H1 (cell line): ENCODE measurements at regions not wholly inside any gene's neighbourhood (a gene's known extent, or its start where the extent isn't known, plus 50 kb on each side); places are given as distances from the start of the nearest gene placed in this dataset.

Experiments used
- CTCF ChIA-PET: fragments of 300-600 bp; sonication (Branson Sonifier 250); formaldehyde crosslinking; loops from one replicate; lab custom pipeline; 2021; ENCODE audit not compliant: partially characterized antibody; lab: Charles Lee
- POLR2A ChIA-PET: fragments of 300-600 bp; sonication (Branson Sonifier 250); formaldehyde crosslinking; loops from one replicate; lab custom pipeline; 2021; ENCODE audit warnings: inconsistent platforms; ENCODE audit not compliant: partially characterized antibody; lab: Charles Lee
- DNase-seq, 2 experiments: peaks; one replicate each; pipeline versions ENCODE4 v3.0.0 to v3.0.0-alpha.2; 2010 to 2022; ENCODE audit warnings: low spot score in 2 of 2, low read depth in 1 of 2, mixed read lengths in 1 of 2
- FAIRE-seq: peaks from 2 replicates; lab custom pipeline; 2011; peaks lifted over from hg19 to GRCh38; lab: Jason Lieb, UNC
- H2AFZ ChIP-seq: 2 replicates; pipeline ENCODE4 v1.8.1; 2012; ENCODE audit warnings: low read length, inconsistent platforms
- H2AK5ac ChIP-seq: 2 replicates; pipeline ENCODE4 v1.6.1; 2013; ENCODE audit warnings: low read depth, low read length
- H2BK120ac ChIP-seq: replicated peaks from 2 replicates; pipeline ENCODE3; 2013; ENCODE audit warnings: low read depth, low read length, inconsistent platforms
- H2BK12ac ChIP-seq: 2 replicates; pipeline ENCODE4 v1.6.1; 2013; ENCODE audit warnings: low read depth, low read length
- H2BK15ac ChIP-seq: 2 replicates; pipeline ENCODE4 v1.6.1; 2013; ENCODE audit warnings: low read length
- H2BK20ac ChIP-seq: 2 replicates; pipeline ENCODE4 v1.6.1; 2013; ENCODE audit warnings: low read length
- H2BK5ac ChIP-seq: 2 replicates; pipeline ENCODE4 v1.6.1; 2013; ENCODE audit warnings: low read depth, low read length
- H3K14ac ChIP-seq: 2 replicates; pipeline ENCODE4 v1.6.1; 2013; ENCODE audit warnings: inconsistent platforms; ENCODE audit not compliant: insufficient read length
- H3K18ac ChIP-seq: 2 replicates; pipeline ENCODE4 v1.6.1; 2013; ENCODE audit warnings: low read length; ENCODE audit errors: extremely low read depth
- H3K23ac ChIP-seq: 2 replicates; pipeline ENCODE4 v1.6.1; 2013; ENCODE audit warnings: inconsistent platforms; ENCODE audit not compliant: insufficient read length
- H3K23me2 ChIP-seq: 2 replicates; pipeline ENCODE4 v1.6.1; 2013; ENCODE audit warnings: low read depth, low read length
- H3K27ac ChIP-seq: 2 replicates; pipeline ENCODE4 v1.6.1; 2011; ENCODE audit warnings: low read depth, low read length, inconsistent platforms
- H3K27me3 ChIP-seq, 4 experiments: replicated peaks in 1 of 4; 1 replicate in 1 of 4; 2 replicates in 3 of 4; pipeline versions ENCODE4 v1.6.1 to v1.8.1; 2011 to 2013; ENCODE audit warnings: low read length in 3 of 4, mild to moderate bottlenecking in 3 of 4, inconsistent platforms in 2 of 4, mixed read lengths in 2 of 4, moderate library complexity in 1 of 4; ENCODE audit not compliant: control insufficient read depth in 3 of 4, insufficient read depth in 3 of 4; ENCODE audit errors: extremely low read depth in 1 of 4
- H3K36me3 ChIP-seq, 4 experiments: 2 replicates each; pipeline versions ENCODE4 v1.6.1 to v1.8.1; 2011 to 2013; ENCODE audit warnings: mild to moderate bottlenecking in 4 of 4, low read length in 3 of 4, moderate library complexity in 2 of 4, control low read depth in 1 of 4, inconsistent platforms in 1 of 4; ENCODE audit not compliant: insufficient read depth in 4 of 4, control insufficient read depth in 2 of 4
- H3K4ac ChIP-seq: replicated peaks from 2 replicates; pipeline ENCODE3; 2013; ENCODE audit warnings: low read length, low read depth, mixed read lengths, inconsistent platforms; ENCODE audit not compliant: insufficient read length
- H3K4me1 ChIP-seq, 4 experiments: replicated peaks in 1 of 4; 1 replicate in 1 of 4; 2 replicates in 3 of 4; pipeline versions ENCODE4 v1.6.1 to v1.8.1; 2011 to 2013; ENCODE audit warnings: low read length in 3 of 4, inconsistent platforms in 2 of 4, mixed read lengths in 1 of 4; ENCODE audit not compliant: insufficient read depth in 4 of 4, control insufficient read depth in 3 of 4
- H3K4me2 ChIP-seq, 2 experiments: 2 replicates each; pipeline versions ENCODE4 v1.6.1 to v1.8.1; 2011 to 2013; ENCODE audit warnings: low read depth in 2 of 2, low read length in 2 of 2, control low read depth in 1 of 2, inconsistent platforms in 1 of 2, mild to moderate bottlenecking in 1 of 2; ENCODE audit not compliant: insufficient read depth in 1 of 2
- H3K4me3 ChIP-seq, 4 experiments: fragments of 200-600, 300-600 bp in 1 of 4; sonication (generic), shearing (Covaris generic), sonication (Bioruptor Twin) in 1 of 4; 2 replicates each; pipeline versions ENCODE4 v1.5.1 to v1.8.1; 2011 to 2016; ENCODE audit warnings: low read length in 4 of 4, low read depth in 3 of 4, control low read depth in 2 of 4, inconsistent platforms in 2 of 4, mild to moderate bottlenecking in 2 of 4, mixed read lengths in 1 of 4, moderate library complexity in 1 of 4; ENCODE audit not compliant: insufficient read depth in 2 of 4; ENCODE audit errors: extremely low read depth in 1 of 4
- H3K56ac ChIP-seq: replicated peaks from 2 replicates; pipeline ENCODE3; 2013; ENCODE audit warnings: low read depth, mild to moderate bottlenecking, mixed read lengths, low read length, inconsistent platforms; ENCODE audit not compliant: insufficient read length
- H3K79me1 ChIP-seq: 2 replicates; pipeline ENCODE4 v1.6.1; 2013; ENCODE audit warnings: low read depth, low read length, control low read depth
- H3K79me2 ChIP-seq, 2 experiments: 2 replicates each; pipeline versions ENCODE4 v1.6.1 to v1.8.1; 2012 to 2013; ENCODE audit warnings: low read length in 2 of 2, mild to moderate bottlenecking in 2 of 2, inconsistent platforms in 1 of 2; ENCODE audit not compliant: insufficient read depth in 2 of 2, control insufficient read depth in 1 of 2
- H3K9ac ChIP-seq, 4 experiments: replicated peaks in 1 of 4; 1 replicate in 1 of 4; 2 replicates in 3 of 4; pipeline versions ENCODE4 v1.6.1 to v1.8.1; 2011 to 2013; ENCODE audit warnings: low read depth in 3 of 4, low read length in 3 of 4, control low read depth in 2 of 4, mild to moderate bottlenecking in 2 of 4, moderate library complexity in 2 of 4, inconsistent platforms in 1 of 4; ENCODE audit errors: extremely low read depth in 1 of 4
- H3K9me3 ChIP-seq, 2 experiments: 2 replicates each; pipeline versions ENCODE4 v1.6.1 to v1.8.1; 2012 to 2013; ENCODE audit warnings: mild to moderate bottlenecking in 2 of 2, moderate library complexity in 2 of 2, control low read depth in 1 of 2, inconsistent platforms in 1 of 2, low read depth in 1 of 2, low read length in 1 of 2, mixed read lengths in 1 of 2; ENCODE audit not compliant: insufficient read depth in 2 of 2
- H4K20me1 ChIP-seq, 2 experiments: replicated peaks in 1 of 2; 2 replicates each; pipeline versions ENCODE3 to v1.8.1; 2011 to 2013; ENCODE audit warnings: inconsistent platforms in 2 of 2, low read length in 2 of 2, mild to moderate bottlenecking in 1 of 2; ENCODE audit not compliant: insufficient read depth in 2 of 2, control insufficient read depth in 1 of 2
- H4K5ac ChIP-seq: 2 replicates; pipeline ENCODE4 v1.6.1; 2013; ENCODE audit warnings: low read length, low read depth, mixed read lengths, inconsistent platforms; ENCODE audit not compliant: insufficient read length
- H4K8ac ChIP-seq: 2 replicates; pipeline ENCODE4 v1.8.0; 2013; ENCODE audit warnings: mild to moderate bottlenecking, moderate library complexity, low read length, inconsistent platforms; ENCODE audit not compliant: insufficient read depth; ENCODE audit errors: extremely low read depth
- H4K91ac ChIP-seq: replicated peaks from 2 replicates; pipeline ENCODE3; 2013; ENCODE audit warnings: low read length, mixed read lengths, inconsistent platforms; ENCODE audit not compliant: insufficient read length
- BRCA1 ChIP-seq: IDR thresholded peaks from 2 replicates; pipeline ENCODE4 v1.6.1; 2012; ENCODE audit warnings: low read depth, low read length, improper control_type of control experiment
- CHD2 ChIP-seq: IDR thresholded peaks from 2 replicates; pipeline ENCODE4 v1.6.1; 2012; ENCODE audit warnings: low read length, improper control_type of control experiment
- CREB1 ChIP-seq: IDR thresholded peaks from 2 replicates; pipeline ENCODE4 v1.6.1; 2012; ENCODE audit warnings: inconsistent platforms
- CTBP2 ChIP-seq: IDR thresholded peaks from 2 replicates; pipeline ENCODE4 v1.7.0; 2011; ENCODE audit warnings: borderline replicate concordance, mild to moderate bottlenecking, moderate library complexity, mixed read lengths, low read length; ENCODE audit not compliant: insufficient read depth, insufficient read length
- HDAC6 ChIP-seq: IDR thresholded peaks from one replicate; pipeline ENCODE4 v1.7.1; 2012; ENCODE audit warnings: low read depth, mild to moderate bottlenecking, inconsistent platforms, low read length, moderate library complexity
- KDM1A ChIP-seq: fragments of 200-600, 300-600 bp; sonication (generic); IDR thresholded peaks from 2 replicates; pipeline ENCODE4 v1.7.1; 2016; ENCODE audit warnings: mild to moderate bottlenecking, low read length, borderline replicate concordance
- MAFK ChIP-seq: IDR thresholded peaks from 2 replicates; pipeline ENCODE4 v1.6.1; 2012; ENCODE audit warnings: low read depth, mild to moderate bottlenecking, improper control_type of control experiment, low read length
- RFX5 ChIP-seq: IDR thresholded peaks from 2 replicates; pipeline ENCODE4 v1.6.1; 2011; ENCODE audit warnings: low read depth, low read length, improper control_type of control experiment, borderline replicate concordance
- RXRA ChIP-seq: IDR thresholded peaks from 2 replicates; pipeline ENCODE4 v1.6.1; 2011; ENCODE audit warnings: low read depth, mild to moderate bottlenecking, low read length, moderate library complexity; ENCODE audit not compliant: insufficient read depth
- TAF7 ChIP-seq: optimal IDR thresholded peaks from 2 replicates; pipeline ENCODE3; 2011; ENCODE audit warnings: low read depth, mild to moderate bottlenecking, inconsistent platforms, low read length, moderate library complexity, borderline replicate concordance
- WGBS, 2 experiments: shearing (Covaris generic) in 1 of 2; methylation state at CpG; one replicate each; pipeline versions ENCODE4 v1.1.6 to v1.1.7; 2013 to 2015; ENCODE audit warnings: low lambda C conversion rate in 2 of 2, mixed read lengths in 2 of 2, inconsistent platforms in 1 of 2, low coverage in 1 of 2, missing lambda C conversion rate in 1 of 2; ENCODE audit not compliant: insufficient replicate concordance in 2 of 2, insufficient coverage in 1 of 2, insufficient read length in 1 of 2; ENCODE audit errors: extremely low coverage in 1 of 2, missing lambda C conversion rate in 1 of 2; 5-methylcytosine and 5-hydroxymethylcytosine counted together
- TF ChIP-seq, protein P1 (sequence below): IDR thresholded peaks from 2 replicates; pipeline ENCODE4 v1.6.1; 2012; ENCODE audit warnings: inconsistent platforms

DNA sequence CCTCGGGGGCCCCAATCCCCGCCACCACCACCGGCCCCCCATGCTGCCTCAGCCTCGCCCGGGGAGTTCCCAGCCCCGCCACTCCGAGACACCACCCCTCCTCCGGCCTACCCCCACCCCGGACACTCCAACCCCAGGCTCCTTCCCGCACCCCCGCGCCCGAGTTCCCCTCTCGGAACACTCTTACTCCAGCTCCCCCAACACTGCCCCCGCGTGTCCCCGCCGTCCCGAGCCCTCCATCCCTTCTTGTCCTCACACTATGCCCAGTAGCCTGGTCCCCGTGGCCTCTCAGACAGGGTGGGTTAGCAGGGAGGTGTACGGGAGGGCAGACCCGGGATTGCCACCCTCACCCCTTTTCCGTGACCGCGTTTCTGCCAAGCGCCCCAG is 276.1 kb downstream of the BCOR start:
- ChIA-PET POLR2A (interaction anchor here (1.3 kb wide), 1 partner anchor 347 kb away, joined by 3 read pairs; no protein-coding TSS in a partner anchor), CTCF (no interaction called here)
- Histone ChIP-seq H4K20me1 (no peaks in the 10 kb centered on the region), H3K23ac (no peak overlapping the region), H3K4ac (no peak overlapping the region), H3K27ac (no peak overlapping the region), H3K23me2 (peaks cover 5% of the 10 kb centered on the region; the same call in 1 of the 2 replicates), H2BK20ac (no peak overlapping the region), H2BK5ac (peak overlapping the region; percentile 52; the same call in 1 of the 2 replicates), H3K4me3 (peak overlapping the region in 3 of 4 experiments; percentile 17 to 60 (median 23); a peak in 5 of 8 replicates), H4K91ac (peak overlapping the region; percentile 73), H2BK12ac (no peak overlapping the region), H4K8ac (peak overlapping the region; percentile 76), H3K4me1 (peaks cover 6 to 32% (median 17%) of the 10 kb centered on the region in 4 experiments), H3K79me2 (no peaks in the 10 kb centered on the region; a peak in 1 of 4 replicates), H4K5ac (peak overlapping the region; percentile 61), H3K27me3 (peaks cover 0 to 5% (median 3%) of the 10 kb centered on the region in 4 experiments; a peak in 2 of 7 replicates), H3K36me3 (no peaks in the 10 kb centered on the region), H3K4me2 (peak overlapping the region; percentile 67 to 93), H2AK5ac (no peak overlapping the region), H3K9me3 (no peaks in the 10 kb centered on the region), H2BK120ac (no peak overlapping the region), H3K18ac (peak overlapping the region; percentile 19; the same call in 1 of the 2 replicates), H3K56ac (no peak overlapping the region), H2AFZ (no peak overlapping the region), H3K14ac (no peak overlapping the region), H3K79me1 (no peaks in the 10 kb centered on the region), H3K9ac (no peak overlapping the region), H2BK15ac (no peak overlapping the region)
- WGBS, 2 experiments, result no CpG with 5 or more reads among the region's 26 CpGs
- DNase-seq (no peak), FAIRE-seq (no peak)
- TF ChIP-seq, protein P1, sequence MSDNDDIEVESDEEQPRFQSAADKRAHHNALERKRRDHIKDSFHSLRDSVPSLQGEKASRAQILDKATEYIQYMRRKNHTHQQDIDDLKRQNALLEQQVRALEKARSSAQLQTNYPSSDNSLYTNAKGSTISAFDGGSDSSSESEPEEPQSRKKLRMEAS, result no peak
- TF ChIP-seq HDAC6, result no peak
- TF ChIP-seq TAF7, result no peak
- TF ChIP-seq MAFK, result no peak
- TF ChIP-seq RXRA, result no peak
- TF ChIP-seq BRCA1, result no peak
- TF ChIP-seq CREB1, result no peak
- no peak for TF ChIP-seq RFX5
- no peak for TF ChIP-seq KDM1A
- no peak for TF ChIP-seq CTBP2
- no peak for TF ChIP-seq CHD2
